Keratinocyte (primary cell): ENCODE measurements at regions not wholly inside any gene's neighbourhood (a gene's known extent, or its start where the extent isn't known, plus 50 kb on each side); places are given as distances from the start of the nearest gene placed in this dataset.

Experiments
- DNase-seq: peaks from one replicate; pipeline ENCODE4 v3.0.0-alpha.2; 2011; ENCODE audit warnings: low read depth, missing footprints, low spot score
- FAIRE-seq: peaks from 2 replicates; lab custom pipeline; 2011; peaks lifted over from hg19 to GRCh38; lab: Jason Lieb, UNC
- H2AFZ ChIP-seq: 2 replicates; pipeline ENCODE4 v1.6.0; 2012; ENCODE audit warnings: low read length, control low read depth, inconsistent platforms; ENCODE audit not compliant: control insufficient read depth
- H3K27ac ChIP-seq: 2 replicates; pipeline ENCODE4 v1.5.1; 2011; ENCODE audit warnings: low read length; ENCODE audit not compliant: control insufficient read depth, insufficient read depth
- H3K27me3 ChIP-seq: 3 replicates; pipeline ENCODE4 v1.6.0; 2011; ENCODE audit warnings: low read length; ENCODE audit not compliant: control insufficient read depth, insufficient read depth; ENCODE audit errors: extremely low read depth
- H3K36me3 ChIP-seq, 2 experiments: 2 replicates in 1 of 2; 3 replicates in 1 of 2; pipeline ENCODE4 v1.5.1; 2011; ENCODE audit warnings: low read length in 2 of 2, mild to moderate bottlenecking in 1 of 2; ENCODE audit not compliant: control insufficient read depth in 2 of 2, insufficient read depth in 2 of 2; ENCODE audit errors: extremely low read depth in 1 of 2
- H3K4me1 ChIP-seq: 3 replicates; pipeline ENCODE4 v1.5.1; 2011; ENCODE audit warnings: low read length; ENCODE audit not compliant: control insufficient read depth, insufficient read depth; ENCODE audit errors: extremely low read depth
- H3K4me2 ChIP-seq: 3 replicates; pipeline ENCODE4 v1.6.0; 2011; ENCODE audit warnings: low read depth, low read length; ENCODE audit not compliant: control insufficient read depth, insufficient read depth; ENCODE audit errors: extremely low read depth
- H3K4me3 ChIP-seq, 3 experiments: fragments of 200-600 bp in 1 of 3; sonication (generic) in 1 of 3; 2 replicates in 2 of 3; 3 replicates in 1 of 3; pipeline ENCODE4 v1.5.1; 2011 to 2016; ENCODE audit warnings: low read length in 3 of 3, mild to moderate bottlenecking in 3 of 3, control low read depth in 2 of 3, inconsistent platforms in 1 of 3, low read depth in 1 of 3, mixed read lengths in 1 of 3, mixed run types in 1 of 3, moderate library complexity in 1 of 3; ENCODE audit not compliant: control insufficient read depth in 2 of 3, insufficient read depth in 2 of 3; ENCODE audit errors: extremely low read depth in 1 of 3
- H3K79me2 ChIP-seq: 2 replicates; pipeline ENCODE4 v1.6.0; 2012; ENCODE audit warnings: low read length; ENCODE audit not compliant: control insufficient read depth, insufficient read depth
- H3K9ac ChIP-seq: 3 replicates; pipeline ENCODE4 v1.6.0; 2011; ENCODE audit warnings: low read length; ENCODE audit not compliant: control insufficient read depth, insufficient read depth; ENCODE audit errors: extremely low read depth
- H3K9me1 ChIP-seq: 3 replicates; pipeline ENCODE4 v1.6.0; 2011; ENCODE audit warnings: low read length; ENCODE audit not compliant: control insufficient read depth, insufficient read depth; ENCODE audit errors: extremely low read depth
- H3K9me3 ChIP-seq: 2 replicates; pipeline ENCODE4 v1.5.1; 2012; ENCODE audit warnings: low read depth, low read length; ENCODE audit not compliant: control insufficient read depth
- H4K20me1 ChIP-seq: 3 replicates; pipeline ENCODE4 v1.6.0; 2011; ENCODE audit warnings: low read length; ENCODE audit not compliant: control insufficient read depth, insufficient read depth; ENCODE audit errors: extremely low read depth
- EZH2 ChIP-seq: IDR thresholded peaks from one replicate; pipeline ENCODE4 v1.6.1; 2012; ENCODE audit warnings: inconsistent platforms, mild to moderate bottlenecking, low read length, moderate library complexity
- dilution Hi-C: fragments of 300-500 bp; cut with MboI; formaldehyde crosslinking; loops from one replicate; pipeline ENCODE4 v1.7.0; 2020; ENCODE audit warnings: low sequenced_read_pairs; ENCODE audit not compliant: extremely low pct_ligation_motif_present
- TF ChIP-seq, protein P1 (sequence below), 3 experiments: IDR thresholded peaks in 1 of 3; conservative IDR thresholded peaks in 1 of 3; optimal IDR thresholded peaks in 1 of 3; 2 replicates in 2 of 3; 3 replicates in 1 of 3; pipeline versions ENCODE3 to v1.5.1; 2011; ENCODE audit warnings: low read length in 3 of 3, mild to moderate bottlenecking in 3 of 3, moderate library complexity in 2 of 3, control low read depth in 1 of 3, inconsistent platforms in 1 of 3; ENCODE audit not compliant: insufficient read depth in 2 of 3; ENCODE audit errors: extremely low read depth in 1 of 3

DNA sequence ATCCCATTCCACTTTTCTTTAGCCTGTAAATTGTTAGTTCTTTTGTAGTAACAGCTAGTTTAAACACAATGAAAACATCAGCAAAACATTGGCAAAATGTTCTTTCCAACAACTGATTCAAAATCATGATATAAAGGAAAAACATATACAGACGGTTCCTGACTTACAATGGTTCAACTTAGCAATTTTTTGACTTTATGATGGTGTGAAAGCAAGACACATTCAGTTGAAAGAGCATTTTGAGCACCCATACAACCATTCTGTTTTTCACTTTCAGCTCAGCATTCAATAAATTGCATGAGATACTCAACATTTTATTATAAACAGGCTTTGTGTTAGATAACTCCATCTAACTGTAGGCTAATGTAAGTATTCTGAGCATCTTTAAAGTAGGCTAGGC, 185.1 kb downstream of the NOL4 start:
- no peaks in the 10 kb centered on the region for H3K9me3 ChIP-seq
- no peak for FAIRE-seq
- dilution Hi-C loops, result no loop called here
- no peaks in the 10 kb centered on the region for H3K36me3 ChIP-seq
- no peak overlapping the region for H3K4me2 ChIP-seq
- H3K4me1 ChIP-seq, result no peaks in the 10 kb centered on the region
- no peaks in the 10 kb centered on the region for H3K79me2 ChIP-seq
- H3K4me3 ChIP-seq, result no peak overlapping the region
- no peaks in the 10 kb centered on the region for H4K20me1 ChIP-seq
- H3K9me1 ChIP-seq, result no peaks in the 10 kb centered on the region
- no peak overlapping the region for H2AFZ ChIP-seq
- no peak overlapping the region for H3K27ac ChIP-seq
- TF ChIP-seq, protein P1, sequence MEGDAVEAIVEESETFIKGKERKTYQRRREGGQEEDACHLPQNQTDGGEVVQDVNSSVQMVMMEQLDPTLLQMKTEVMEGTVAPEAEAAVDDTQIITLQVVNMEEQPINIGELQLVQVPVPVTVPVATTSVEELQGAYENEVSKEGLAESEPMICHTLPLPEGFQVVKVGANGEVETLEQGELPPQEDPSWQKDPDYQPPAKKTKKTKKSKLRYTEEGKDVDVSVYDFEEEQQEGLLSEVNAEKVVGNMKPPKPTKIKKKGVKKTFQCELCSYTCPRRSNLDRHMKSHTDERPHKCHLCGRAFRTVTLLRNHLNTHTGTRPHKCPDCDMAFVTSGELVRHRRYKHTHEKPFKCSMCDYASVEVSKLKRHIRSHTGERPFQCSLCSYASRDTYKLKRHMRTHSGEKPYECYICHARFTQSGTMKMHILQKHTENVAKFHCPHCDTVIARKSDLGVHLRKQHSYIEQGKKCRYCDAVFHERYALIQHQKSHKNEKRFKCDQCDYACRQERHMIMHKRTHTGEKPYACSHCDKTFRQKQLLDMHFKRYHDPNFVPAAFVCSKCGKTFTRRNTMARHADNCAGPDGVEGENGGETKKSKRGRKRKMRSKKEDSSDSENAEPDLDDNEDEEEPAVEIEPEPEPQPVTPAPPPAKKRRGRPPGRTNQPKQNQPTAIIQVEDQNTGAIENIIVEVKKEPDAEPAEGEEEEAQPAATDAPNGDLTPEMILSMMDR (optimal IDR thresholded peaks at IDR 0.05 in 1 of 3, IDR thresholded peaks at IDR 0.05 in 1 of 3, conservative IDR thresholded peaks at IDR 0.05 in 1 of 3; ENCODE audit: extremely low read depth in 1 of 3, insufficient read depth in 2 of 3, low read length in 3 of 3), result no peak
- no peak for TF ChIP-seq EZH2
- DNase-seq, result no peak
- H3K27me3 ChIP-seq, result no peaks in the 10 kb centered on the region
- no peak overlapping the region for H3K9ac ChIP-seq

- dilution Hi-C loops, result no loop called here
- H3K4me3 ChIP-seq, result no peak overlapping the region
- no peaks in the 10 kb centered on the region for H4K20me1 ChIP-seq
- H3K9me3 ChIP-seq, result no peaks in the 10 kb centered on the region
- H3K27me3 ChIP-seq, result no peaks in the 10 kb centered on the region
- no peak for TF ChIP-seq EZH2
- TF ChIP-seq, protein P1 (optimal IDR thresholded peaks at IDR 0.05 in 1 of 3, IDR thresholded peaks at IDR 0.05 in 1 of 3, conservative IDR thresholded peaks at IDR 0.05 in 1 of 3; ENCODE audit: extremely low read depth in 1 of 3, insufficient read depth in 2 of 3, low read length in 3 of 3), result no peak
- no peaks in the 10 kb centered on the region for H3K79me2 ChIP-seq
- no peaks in the 10 kb centered on the region for H3K4me1 ChIP-seq
- no peaks in the 10 kb centered on the region for H3K9me1 ChIP-seq
- H3K4me2 ChIP-seq, result no peak overlapping the region
- H3K9ac ChIP-seq, result no peak overlapping the region
- no peak overlapping the region for H3K27ac ChIP-seq
- H2AFZ ChIP-seq, result no peak overlapping the region
- no peak for DNase-seq
- FAIRE-seq, result no peak
- H3K36me3 ChIP-seq, result no peaks in the 10 kb centered on the region
Measured at GRCh38 chr18:34039201-34039600, 185.5 kb downstream of the NOL4 start.
